Testis (tissue), 2 donors: ENCODE measurements at regions not wholly inside any gene's neighbourhood (a gene's known extent, or its start where the extent isn't known, plus 50 kb on each side); places are given as distances from the start of the nearest gene placed in this dataset.

Experiments
- CTCF ChIP-seq, 3 experiments: fragments of 450-650 bp in 2 of 3; fragments of 200-600 bp in 1 of 3; sonication (generic) in 1 of 3; IDR thresholded peaks; one replicate each; pipeline ENCODE4 v1.5.1; 2016 to 2019; ENCODE audit warnings: antibody characterized with exemption in 3 of 3, mild to moderate bottlenecking in 2 of 3, moderate library complexity in 1 of 3
- POLR2A ChIP-seq: fragments of 450-650 bp; IDR thresholded peaks from one replicate; pipeline ENCODE4 v1.6.1; 2017; ENCODE audit warnings: antibody characterized with exemption, mild to moderate bottlenecking, moderate library complexity

- no peak for TF ChIP-seq CTCF (IDR thresholded peaks at IDR 0.05)
- no peak for TF ChIP-seq POLR2A
These were observed 1073.0 kb downstream of the MAT2B start for GRCh38 chr5:164578401-164578800.
